NCI-H345 treated with DMSO at 0.1 percent for 48 hours (cell line): ENCODE measurements at regions not wholly inside any gene's neighbourhood (a gene's known extent, or its start where the extent isn't known, plus 50 kb on each side); places are given as distances from the start of the nearest gene placed in this dataset.
A peak's percentile ranks its signal among the peaks of the same experiment; 100 is the strongest.
"Not testable (repeated sequence)": the region's sequence is repeated elsewhere in the genome, so short reads cannot be mapped to it uniquely, and the experiment has no call there.

Source experiments
- DNase-seq: peaks from one replicate; lab custom pipeline; 2025; ENCODE audit not compliant: unreplicated experiment; lab: John Stamatoyannopoulos, UW

- DNase-seq, result no peak
These were observed 681.2 kb downstream of the PLPP3 start for GRCh38 chr1:55898181-55898580.

GRCh38 chr1:55896210-55896609 is 681.0 kb upstream of the USP24 start:
- DNase-seq, result no peak

GRCh38 chr1:55894521-55894920 is 679.4 kb upstream of the USP24 start:
- no peak for DNase-seq

- no peak for DNase-seq
These were observed 678.0 kb upstream of the USP24 start for GRCh38 chr1:55893155-55893554.

- no peak for DNase-seq
These were observed 673.6 kb upstream of the USP24 start for GRCh38 chr1:55888685-55889317.

GRCh38 chr1:55886856-55887712 is 671.9 kb upstream of the USP24 start:
- DNase-seq, result no peak

GRCh38 chr1:55885619-55886018 is 670.5 kb upstream of the USP24 start:
- no peak for DNase-seq

GRCh38 chr1:55882931-55883330 is 667.8 kb upstream of the USP24 start:
- DNase-seq, result no peak

GRCh38 chr1:55879346-55879745 is 664.2 kb upstream of the USP24 start:
- DNase-seq, result no peak

- no peak for DNase-seq
These were observed 662.5 kb upstream of the USP24 start for GRCh38 chr1:55877437-55878232.

- DNase-seq, result no peak
These were observed 661.3 kb upstream of the USP24 start for GRCh38 chr1:55876276-55877060.

GRCh38 chr1:55870106-55870505 is 654.9 kb upstream of the USP24 start:
- no peak for DNase-seq

GRCh38 chr1:55869065-55869464 is 653.9 kb upstream of the USP24 start:
- DNase-seq, result no peak

- peak; percentile 19 for DNase-seq
These were observed 652.9 kb upstream of the USP24 start for GRCh38 chr1:55868026-55868425.

GRCh38 chr1:55867304-55867843 is 652.2 kb upstream of the USP24 start:
- DNase-seq, result no peak

- not testable (repeated sequence) for DNase-seq
These were observed 650.6 kb upstream of the USP24 start for GRCh38 chr1:55865778-55866177.

GRCh38 chr1:55864251-55864650 is 649.1 kb upstream of the USP24 start:
- DNase-seq, result no peak

GRCh38 chr1:55861676-55862340 is 646.6 kb upstream of the USP24 start:
- no peak for DNase-seq

- no peak for DNase-seq
These were observed 645.8 kb upstream of the USP24 start for GRCh38 chr1:55860798-55861519.
